COR-L47 (cell line): ENCODE measurements at regions not wholly inside any gene's neighbourhood (a gene's known extent, or its start where the extent isn't known, plus 50 kb on each side); places are given as distances from the start of the nearest gene placed in this dataset.

ENCODE experiments used
- DNase-seq: peaks from one replicate; lab custom pipeline; 2025; lab: John Stamatoyannopoulos, UW

DNA sequence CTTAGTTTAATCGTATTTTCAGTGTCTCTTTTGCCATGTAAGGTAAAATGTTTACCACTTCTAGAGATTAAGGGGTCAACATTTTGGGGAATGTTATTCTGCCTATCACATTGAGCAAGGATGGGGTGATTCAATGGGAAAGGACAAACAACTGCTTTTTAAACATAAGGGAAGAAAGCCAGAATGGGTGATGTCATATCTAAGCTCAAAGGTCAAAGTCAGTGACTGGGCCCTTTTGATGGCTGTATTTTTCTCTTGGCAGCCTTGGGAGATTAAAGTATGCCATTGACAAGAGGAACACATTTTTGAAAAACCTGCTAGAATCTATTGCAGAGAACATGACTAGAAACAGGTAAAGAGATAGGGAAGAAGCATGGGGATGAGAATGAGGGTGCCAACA lies 477.3 kb upstream of the IRAK1BP1 start:
- no peak for DNase-seq

DNA sequence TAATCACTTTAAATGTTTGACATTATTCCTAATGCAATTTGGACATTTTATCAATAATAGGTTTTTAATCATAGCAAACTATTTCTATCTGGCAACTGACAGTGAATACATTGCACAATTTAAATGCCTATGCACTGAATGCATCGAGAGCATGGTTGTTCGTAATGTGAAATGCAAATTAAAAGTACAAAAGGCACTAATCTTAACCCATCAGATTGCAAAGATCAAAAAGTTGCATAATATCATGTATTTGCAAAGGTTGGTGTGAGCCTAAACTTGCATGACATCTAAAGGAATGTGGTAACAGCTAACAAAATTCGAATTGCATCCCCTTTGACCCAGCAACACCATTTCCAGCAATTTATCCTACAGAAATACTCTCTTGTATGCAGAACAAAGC lies 469.9 kb upstream of the IRAK1BP1 start:
- DNase-seq: no peak

DNA sequence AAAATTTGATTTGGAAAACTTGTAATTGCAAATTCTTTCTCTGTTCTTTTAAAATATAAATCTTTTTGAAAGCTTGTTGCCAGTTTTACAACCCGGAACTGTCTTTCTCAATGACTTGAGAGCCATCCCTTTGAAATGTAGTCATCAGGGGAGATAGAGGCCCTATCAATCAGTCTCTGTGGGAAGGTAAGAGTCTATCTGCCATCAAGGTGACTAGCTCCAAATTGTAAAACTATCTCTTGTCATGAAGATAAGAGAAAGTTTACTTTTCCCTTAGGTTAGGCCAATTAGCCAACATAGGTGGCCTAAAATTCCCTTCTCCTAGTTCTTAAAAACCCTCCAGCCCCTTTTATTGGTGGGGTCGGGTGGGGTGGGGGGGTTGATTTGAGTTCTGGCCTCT lies 469.1 kb upstream of the IRAK1BP1 start:
- no peak for DNase-seq

DNA sequence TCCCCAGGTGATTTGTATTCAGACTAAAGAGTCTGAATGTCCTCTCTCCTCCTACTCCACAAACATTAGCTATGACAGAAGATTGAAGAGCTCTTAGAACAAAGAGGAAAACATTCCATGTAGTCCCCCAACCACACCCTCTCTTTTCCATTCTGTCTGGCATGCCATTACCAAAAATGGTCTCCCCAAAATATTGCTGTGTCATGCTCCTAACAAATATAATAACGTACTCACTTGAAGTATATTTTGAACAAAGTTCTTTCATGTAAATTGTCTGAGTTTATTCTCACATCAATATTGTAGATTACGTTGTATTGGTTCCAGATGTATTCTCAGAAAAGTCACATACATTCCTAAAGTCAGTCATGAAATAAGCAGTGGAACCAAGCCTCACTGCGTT lies 467.3 kb upstream of the IRAK1BP1 start:
- no peak for DNase-seq

DNA sequence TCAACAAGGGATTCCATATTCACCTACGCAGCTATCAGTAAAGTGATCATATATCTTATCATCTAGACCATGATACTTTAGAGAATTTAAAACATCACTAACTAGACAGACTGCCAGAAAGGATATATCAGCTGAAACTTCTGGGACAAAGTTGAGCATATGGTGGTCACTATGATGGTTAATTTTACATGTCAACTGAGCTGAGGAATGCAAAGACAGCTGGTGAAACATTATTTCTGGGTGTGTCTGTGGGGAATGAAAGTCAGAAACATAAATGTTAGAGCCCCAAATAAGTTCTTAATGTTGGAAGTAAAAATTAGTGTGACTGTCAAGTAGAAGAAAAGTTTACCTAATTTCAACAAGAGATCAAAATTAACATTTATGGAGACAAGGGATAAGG lies 440.0 kb upstream of the IRAK1BP1 start:
- no peak for DNase-seq

DNA sequence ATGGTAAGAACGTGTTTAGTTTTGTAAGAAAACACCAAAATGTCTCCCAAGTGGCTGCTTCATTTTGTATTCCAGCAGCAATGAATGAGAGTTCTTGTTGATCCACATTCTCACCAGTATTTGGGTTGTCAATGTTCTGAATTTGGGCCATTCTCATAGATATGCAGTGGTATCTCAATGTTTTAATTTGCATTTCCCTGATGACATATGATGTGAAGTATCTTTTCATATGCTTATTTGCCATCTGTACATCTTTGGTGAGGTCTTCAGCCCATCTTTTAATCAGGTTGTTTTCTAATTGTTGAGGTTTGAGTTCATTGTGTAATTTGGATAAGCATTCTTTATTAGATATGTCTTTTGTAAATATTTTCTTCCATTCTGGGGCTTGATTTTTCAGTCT lies 436.8 kb upstream of the IRAK1BP1 start:
- DNase-seq: no peak

DNA sequence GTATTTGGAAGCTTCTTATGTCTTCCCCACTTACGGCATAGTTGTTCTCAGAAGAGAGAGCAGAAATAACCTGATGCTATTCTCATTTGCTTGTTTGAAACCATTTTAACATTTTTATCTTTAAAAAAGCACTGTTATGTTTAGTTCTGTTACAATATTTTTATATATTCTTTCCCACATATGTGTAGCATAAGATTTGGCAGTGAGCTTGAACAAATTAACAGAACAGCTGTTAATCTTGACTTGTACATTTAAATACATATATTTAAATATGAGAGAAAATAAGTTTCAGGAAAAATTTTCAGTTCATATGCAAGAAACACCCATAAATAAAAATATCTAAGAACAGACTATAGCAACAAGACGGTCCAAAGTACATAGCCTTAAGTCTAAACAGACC lies 431.7 kb upstream of the IRAK1BP1 start:
- no peak for DNase-seq

DNA sequence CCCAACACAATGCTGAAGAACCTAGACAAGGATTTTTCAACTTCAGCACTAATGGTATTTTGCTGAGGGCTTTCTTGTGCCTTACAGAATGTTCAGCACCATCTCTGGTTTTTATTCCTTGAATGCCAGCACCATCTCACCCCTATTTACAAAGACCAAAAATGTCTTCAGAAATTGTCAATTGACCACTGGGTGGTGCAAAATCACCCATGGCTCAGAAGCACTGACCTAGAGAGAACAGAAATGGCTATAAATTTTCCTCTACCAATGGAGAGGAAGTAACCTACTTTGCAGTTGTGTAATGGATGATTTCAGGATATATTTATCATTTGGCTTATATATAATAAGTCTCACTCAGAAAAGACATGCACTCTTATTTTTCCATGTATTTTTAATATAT lies 431.0 kb upstream of the IRAK1BP1 start:
- DNase-seq: peak; percentile 1

DNA sequence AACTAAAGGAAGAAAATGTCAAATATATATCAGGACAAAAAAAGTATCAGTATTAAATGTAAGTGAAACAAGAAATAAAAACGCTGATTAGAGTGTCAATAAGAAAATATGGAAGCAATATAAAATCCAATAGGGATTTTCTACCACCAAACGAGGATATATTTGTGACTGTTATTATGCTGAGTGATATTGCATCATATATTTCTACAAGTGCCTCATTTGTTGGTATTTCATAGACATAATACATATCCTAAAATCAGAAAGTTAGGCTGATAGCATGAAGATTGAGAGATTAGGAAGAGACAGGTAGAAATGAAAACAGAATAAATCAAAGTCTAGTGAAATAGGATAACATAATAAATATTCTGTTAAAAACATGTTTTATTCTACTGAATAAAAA lies 429.2 kb upstream of the IRAK1BP1 start:
- no peak for DNase-seq

DNA sequence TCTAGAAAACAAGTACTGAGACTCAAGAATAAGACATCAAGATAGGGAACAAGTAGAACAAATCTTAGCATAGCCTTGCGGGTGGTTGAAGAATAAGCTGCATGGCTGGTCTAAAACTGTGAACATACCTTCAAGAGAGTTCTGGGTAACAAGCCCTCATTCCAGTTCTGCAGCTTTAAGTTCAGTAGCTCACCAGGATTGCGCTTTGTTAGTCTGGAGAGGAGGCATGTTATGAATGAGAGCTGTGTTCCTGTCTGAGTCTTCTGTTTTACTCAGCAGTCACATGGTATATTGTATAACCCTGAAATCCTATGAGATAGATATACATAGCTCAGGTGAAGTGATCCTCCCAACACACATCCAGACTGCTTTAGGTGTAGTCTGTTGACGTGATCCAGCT lies 406.6 kb upstream of the IRAK1BP1 start:
- no peak for DNase-seq

DNA sequence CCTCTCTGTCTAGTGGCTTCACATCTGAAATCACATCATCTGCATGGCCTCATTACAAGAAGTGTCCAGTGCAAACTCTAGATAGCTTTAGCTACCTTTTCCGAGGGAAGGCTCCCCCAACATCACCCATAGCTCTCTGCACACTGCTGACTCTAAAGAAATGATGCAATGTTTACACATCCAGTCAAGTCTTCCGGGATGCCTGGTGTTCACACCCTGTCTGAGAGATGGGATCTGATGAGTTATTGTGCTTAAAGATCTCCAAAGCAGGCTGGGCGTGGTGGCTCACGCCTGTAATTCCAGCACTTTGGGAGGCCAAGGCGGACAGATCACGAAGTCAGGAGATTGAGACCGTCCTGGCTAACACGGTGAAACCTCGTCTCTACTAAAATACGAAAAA lies 404.6 kb upstream of the IRAK1BP1 start:
- DNase-seq: no peak

DNA sequence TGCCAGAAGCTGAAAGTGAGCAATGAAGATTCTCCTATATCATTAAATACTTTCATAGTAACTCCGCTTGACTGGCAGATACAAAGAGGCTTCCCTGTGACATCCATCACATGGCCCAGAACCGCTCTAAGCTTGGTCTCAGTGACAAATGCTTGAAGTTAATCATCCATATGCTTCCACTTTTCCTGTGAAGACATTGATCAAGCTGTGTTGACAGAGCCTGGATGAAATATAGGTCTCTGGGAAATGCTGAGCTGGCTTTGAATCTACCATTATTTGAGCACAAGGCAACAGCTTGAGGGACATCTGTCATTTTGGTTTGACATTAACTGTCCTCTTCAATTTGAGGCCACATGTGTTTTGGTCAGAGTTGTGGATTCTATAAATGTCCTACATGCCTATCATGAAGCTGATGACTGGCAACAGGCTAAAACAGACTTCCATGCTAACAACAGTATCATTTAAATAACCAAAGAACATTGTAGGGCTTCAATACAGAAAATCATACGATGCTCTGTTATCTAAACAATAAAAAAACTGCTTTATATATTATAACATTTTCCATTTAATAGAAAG lies 402.2 kb upstream of the IRAK1BP1 start:
- DNase-seq: no peak

DNA sequence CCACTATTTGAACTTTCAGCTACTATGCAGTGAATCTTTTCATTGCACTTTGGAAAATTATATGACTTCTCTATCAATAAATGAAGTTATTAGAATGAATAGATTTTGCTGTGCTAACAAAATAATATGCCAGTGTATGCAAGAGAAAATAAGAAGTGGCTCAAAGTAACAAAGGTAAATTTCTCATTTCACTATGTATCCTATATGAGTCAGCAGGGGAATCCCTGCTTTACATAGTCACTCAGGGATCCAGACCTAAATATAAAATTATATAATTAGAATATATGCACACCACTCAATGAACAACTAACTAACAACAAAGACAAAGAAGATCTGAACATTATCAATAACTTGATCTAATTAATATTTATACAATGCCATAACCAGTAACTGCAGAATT lies 390.8 kb upstream of the IRAK1BP1 start:
- no peak for DNase-seq

DNA sequence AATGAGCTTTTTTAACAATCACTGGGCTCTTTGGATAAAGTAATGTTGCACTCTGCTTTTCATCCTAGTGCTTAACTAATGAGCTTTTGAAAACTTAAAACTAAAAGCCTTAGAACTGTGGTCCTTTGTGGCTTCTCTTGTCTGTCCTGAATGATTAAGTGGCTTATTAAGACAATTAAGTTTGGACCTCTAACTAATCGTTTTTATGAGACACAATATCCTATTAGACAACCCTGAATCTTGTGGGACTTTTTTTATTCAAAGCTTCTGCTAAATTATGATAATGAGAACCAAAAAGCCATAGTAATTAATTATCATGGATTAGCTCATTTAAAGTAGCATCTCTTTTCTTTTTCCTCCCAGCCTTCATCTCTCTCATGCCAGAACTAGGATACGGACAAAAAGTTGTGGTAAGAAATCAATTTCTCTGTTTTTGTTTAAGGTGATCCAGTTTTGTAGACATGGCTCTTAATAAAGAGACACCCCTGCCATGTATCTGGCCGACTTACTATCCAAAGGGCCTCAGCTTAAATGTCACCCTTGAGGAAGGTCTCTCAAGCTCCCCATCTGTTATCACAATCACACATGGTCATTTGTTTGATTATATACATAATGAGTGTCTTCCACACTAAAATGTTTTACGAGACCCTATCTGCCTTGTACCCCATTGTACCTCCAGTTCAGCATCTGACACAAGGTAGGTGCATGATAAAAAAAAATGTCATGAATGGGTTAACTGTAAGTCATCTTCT lies 384.4 kb upstream of the IRAK1BP1 start:
- DNase-seq: no peak

DNA sequence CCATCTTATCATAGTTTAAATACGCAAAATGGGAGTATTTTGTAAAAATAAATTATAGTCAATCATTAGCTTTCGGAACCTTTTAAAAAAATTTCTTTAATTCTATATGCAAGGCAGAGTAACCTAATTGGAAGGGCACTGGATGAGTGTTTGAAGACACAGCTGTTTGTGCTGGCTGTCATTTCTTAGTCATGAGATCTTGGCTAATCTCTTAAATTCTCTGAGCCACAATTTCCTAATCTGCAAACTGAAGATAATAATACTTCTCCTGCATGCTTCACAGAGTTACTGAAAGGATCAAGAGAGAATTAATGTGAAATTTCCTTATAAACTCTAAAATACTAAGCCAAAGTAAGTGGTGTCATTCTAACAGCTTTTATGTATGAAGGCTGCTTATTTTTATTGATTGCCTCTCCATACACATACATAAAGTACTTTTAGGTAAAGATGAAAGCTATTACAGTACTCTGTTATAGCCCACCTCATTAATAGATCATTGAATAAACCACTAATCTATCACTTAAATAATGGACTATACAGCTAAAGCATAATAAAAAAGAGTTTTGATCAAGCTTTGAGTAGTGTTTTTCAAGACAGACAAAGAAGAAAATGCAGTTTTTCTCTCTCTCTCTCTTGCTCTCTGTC lies 383.7 kb upstream of the IRAK1BP1 start:
- no peak for DNase-seq

DNA sequence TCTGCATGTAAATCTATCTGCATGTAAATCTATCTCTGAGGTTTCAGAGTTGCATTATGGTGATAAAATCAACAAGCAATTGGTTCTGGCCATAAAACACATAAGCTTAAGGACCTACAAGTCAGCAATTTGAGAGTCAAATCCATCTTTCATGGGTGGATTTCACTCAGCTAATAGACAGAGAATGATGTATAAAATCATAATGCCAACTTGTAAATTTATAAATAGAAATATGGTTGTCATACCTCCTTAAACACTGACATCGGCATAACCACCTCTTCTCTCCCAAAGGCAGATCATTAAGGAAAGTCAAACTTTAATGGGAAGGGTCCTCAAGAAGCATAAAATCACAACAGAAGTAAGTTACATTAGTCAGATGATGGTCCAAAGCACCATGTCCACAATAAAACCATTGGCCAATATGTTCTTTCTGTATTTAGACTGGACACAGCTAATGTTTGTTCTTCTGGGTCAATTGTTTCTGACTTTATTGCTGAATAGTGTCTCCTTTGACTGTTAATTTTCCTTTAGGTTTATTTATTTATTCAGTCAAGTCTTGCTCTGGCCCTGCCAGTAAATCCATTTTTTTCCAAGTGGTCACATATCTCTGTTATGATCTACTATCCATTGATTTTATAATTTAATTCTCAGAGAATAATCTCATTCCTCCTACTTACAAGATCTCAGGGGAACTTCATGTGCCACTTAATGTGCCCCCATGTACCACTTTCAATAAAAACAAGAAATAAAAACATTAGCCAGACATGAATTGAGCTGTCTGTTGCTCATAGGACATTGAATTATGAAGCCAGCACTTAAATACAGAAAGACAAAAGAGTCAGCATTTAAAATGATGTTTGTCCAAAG lies 382.9 kb upstream of the IRAK1BP1 start:
- no peak for DNase-seq

DNA sequence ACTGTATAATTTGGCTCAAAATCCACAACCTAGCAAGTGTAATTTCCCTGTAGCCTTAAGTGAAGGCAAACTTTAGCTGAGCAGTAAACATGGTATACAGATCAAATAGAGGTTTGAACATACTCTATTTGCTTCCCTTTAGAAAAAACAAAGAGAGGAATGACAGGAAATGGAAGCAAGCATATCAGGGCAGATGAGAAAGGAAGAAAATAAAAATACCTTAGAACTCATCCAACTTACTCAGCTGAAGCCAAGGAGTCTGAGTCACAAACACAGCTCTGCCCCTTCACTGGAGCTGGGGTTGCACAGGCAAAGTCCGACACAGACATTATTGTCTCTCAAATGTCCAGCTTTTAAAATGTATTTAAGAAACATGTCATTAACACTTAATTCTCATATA lies 379.9 kb upstream of the IRAK1BP1 start:
- no peak for DNase-seq

DNA sequence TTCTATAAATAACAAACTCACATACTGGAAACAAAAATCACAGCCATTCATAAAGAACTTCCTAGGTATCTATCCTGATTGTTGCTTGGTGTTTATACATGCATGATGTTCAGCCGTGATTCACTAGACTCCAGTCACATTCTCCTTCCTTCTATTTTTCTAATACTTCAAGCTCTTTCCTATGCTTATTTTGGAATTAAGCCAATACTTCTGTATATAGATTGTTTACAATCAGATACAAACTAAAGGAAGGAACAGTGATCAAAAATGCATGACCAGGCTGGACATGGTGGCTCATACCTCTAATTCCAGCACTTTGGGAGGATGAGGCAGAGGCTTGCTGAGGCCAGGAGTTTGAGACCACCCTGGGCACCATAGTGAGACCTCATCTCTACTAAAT lies 377.5 kb upstream of the IRAK1BP1 start:
- no peak for DNase-seq

DNA sequence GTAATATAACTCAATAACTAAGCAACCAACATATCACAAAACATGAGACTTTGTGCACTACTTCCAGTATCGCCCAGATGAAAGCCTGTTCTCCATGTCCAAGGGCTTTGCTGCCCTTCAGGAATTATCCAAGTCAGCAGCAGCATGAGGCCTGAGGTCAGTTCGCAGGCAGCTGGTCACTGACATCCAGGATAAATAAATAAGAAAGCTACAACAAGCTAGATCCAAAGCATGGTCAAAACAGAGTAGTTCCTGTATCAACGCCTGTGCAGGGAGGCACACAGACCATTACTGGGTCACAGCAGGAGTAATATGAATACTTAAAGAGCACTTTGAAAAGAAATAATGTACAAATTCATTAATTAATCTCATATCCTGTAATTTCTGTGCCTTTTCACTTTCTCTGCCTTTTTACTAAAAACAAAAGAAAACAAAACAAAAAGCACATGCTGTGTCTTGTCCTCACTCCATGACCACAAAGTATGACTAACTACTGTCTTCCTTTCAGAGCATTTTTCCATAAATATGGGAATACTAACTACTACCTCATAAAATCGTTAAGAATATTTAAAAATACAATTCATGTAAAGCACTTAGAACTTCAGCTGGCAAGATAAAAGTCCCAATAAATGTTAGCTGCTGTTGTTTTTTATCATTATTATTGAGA lies 374.9 kb upstream of the IRAK1BP1 start:
- no peak for DNase-seq

DNA sequence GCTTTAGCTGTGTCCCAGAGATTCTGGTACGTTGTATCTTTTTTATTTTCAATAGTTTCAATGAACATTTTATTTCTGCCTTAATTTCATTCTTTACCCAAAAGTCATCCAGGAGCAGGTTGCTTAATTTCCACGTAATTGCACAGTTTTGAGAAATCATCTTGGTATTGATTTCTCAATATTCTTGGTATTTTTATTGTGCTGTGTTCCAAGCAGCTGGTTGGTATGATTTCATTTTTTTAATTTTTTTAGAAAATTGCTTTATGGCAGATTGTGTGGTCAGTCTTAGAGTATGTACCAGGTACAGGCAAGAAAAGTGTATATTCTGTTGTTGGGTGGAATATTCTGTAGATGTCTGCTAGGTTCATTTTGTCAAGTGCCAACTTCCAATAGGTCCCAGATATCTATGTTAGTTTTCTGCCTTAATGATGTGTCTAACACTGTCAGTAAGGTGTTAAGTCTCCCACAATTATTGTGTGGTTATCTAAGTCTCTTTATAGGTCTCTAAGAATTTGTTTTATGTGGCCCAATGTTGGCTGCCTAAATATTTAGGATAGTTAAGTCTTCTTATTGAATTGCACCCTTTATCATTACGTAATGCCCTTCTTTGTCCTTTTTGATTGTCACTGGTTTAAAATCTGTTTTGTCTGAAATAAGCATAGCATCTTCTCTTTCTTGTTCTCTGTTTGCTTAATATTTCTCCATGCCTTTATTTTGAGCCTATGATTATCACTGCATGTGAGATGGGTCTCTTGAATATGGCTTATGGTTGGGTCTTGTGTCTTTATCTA lies 366.9 kb upstream of the IRAK1BP1 start:
- DNase-seq: no peak

DNA sequence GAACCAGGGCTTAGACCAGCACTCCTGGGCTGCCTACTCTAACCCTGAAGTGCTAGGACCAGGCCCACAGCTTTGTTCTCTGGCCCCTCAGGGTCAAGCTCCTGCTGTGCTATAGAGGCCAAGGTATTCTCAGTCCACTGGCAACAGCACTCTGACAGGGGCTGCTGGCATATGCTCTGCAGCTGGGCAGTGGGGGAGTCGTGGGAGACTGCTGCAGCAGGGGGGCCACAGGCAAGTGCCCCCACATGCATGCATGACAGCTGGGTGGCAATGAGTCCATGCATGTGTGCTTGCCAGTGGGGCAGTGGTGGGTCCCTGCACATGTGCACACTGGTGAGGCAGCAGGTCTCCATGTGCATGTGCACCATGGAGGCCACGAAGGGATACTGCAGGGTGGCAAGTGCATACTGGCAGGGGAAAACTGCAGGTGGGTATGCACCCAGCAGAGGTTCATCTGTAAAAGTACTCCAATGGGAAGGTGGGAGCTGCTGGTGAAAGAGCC lies 364.9 kb upstream of the IRAK1BP1 start:
- no peak for DNase-seq
